ENCODE measurements at regions not wholly inside any gene's neighbourhood (a gene's known extent, or its start where the extent isn't known, plus 50 kb on each side); places are given as distances from the start of the nearest gene placed in this dataset.

DNA sequence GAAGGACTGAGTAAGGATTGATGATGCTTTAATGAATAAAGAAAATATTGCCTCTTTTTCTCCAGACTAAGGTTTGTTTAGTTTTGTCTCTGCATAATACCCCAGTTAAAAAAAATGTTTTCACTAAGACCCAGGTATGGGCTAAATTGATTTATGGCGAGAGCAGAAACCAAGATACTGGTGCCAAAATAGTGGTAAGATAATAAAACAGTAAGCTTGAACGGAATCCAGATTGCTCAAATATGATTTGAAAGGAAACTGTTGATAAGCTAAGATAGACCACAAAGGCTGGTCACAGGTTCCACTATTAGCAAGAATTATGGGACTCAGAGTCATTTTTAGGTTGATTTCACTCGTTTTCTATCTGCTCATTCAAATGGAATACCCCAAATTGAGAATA, 831.2 kb downstream of the EPHA7 start:
- no peak for DNase-seq

DNA sequence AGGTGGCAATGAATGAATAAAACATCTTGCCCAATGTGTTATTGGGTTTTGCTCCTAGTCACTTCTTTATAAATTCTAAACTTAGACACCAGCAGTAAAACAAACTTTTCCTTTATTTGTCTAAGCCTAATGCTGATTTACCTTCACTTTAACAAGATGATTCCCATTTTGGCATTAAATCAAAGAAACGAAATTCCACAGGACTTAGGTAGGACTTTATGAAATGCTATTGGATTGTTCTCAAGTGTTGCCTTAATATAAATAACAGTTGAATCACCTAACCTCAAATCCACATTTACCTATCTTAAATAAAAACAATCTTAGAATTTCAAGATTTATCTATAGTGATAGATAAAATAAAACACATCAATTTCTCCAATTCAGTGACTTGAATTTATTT, 831.8 kb downstream of the EPHA7 start:
- DNase-seq = no peak

DNA sequence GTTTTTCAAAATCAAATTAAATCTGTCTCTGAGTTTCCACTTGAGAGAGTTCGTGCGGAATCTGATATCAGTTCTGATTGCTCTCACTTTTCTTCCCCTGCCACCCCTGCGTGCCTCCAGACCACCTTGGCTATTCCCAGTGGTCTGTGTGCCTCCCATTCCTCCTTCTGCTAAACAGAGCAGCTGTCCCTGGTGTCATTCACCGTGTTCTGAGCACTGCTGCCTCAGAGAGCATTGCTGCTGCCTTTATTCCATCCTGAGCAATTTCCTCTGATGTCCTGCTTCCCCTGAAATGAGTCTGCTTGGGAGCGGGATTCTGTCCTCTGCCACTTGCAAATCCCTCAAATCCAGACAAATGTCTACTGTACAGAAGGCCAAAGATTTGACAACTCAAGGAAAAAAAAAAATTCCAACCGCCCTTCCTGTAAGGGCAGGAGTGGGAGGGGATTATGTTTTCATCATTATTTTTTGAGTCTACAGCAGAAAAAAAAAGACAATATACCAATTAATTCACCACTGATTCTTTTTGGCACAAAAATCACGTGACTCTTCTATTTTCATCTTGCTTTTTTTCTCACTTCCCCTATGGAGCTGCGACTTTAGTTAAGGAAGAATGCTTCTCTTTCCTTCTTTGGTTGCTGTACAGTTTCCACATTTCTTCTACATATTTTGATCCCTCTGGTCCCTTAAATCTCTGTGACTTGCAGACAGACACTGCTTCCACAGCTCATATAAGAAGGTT, 833.0 kb downstream of the EPHA7 start:
- no peak for DNase-seq

DNA sequence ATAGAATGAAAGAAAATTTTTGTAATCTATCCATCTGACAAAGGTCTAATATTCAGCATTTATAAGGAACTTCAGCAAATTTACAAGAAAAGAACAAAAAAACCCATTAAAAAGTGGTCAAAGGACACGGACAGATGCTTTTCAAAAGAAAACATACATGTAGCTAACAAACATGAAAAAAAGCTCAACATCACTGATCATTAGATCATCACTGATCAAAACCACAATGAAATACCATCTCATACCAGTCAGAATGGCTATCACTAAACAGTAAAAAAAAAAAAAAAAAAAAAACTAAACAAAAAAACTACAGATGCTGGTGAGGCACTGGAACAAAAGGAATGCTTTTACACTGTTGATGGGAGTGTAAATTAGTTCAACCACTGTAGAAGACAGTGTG, 837.1 kb downstream of the EPHA7 start:
- DNase-seq = no peak

DNA sequence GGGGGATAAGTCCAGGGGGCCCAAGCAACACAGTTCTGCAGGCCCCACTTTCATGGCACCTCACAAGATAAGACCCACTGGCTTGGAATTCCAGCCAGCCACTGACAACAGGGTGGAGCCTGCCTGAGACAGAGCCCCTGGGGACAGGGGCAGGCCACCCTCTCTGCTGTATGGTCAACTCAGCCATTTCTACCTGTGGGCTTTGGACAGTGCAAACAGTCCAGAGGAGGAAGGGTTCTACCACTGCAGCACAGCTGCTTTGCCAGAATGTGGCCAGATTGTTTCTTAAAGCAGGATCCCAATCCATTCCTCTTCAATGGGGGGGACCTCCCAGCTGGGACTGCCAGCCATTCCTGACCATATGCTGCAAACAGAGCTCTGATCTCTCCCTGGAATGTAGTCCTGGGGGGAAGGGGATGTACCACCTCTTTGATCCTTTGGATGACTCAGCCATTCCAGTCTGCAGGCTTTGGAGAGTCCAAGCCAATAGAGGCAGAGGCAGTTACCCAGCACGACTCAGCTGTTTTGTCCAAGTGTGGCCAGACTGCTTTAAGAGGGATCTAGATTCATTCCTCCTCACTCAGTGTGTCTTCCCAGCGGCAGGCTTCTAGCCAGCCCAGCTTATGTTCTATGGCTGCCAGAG, 842.2 kb downstream of the EPHA7 start:
- no peak for DNase-seq

DNA sequence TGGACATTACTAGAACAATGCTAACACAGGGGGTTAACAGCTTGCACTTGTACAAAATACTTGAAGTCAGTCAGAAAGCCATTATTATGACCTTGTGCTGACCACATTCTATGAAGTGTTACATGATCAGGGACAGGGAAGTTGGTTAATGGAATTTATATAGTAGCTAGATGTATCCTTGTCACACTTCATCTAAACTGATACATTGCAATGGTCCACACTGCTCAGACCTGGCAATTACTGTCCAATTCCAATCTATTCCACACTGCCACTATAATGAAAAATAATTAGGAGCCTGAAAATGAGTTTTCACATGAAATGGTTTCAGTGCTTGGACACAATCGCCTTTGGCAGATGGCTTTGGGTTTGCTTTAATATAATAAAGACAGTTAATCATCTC, 850.8 kb downstream of the EPHA7 start:
- no peak for DNase-seq

DNA sequence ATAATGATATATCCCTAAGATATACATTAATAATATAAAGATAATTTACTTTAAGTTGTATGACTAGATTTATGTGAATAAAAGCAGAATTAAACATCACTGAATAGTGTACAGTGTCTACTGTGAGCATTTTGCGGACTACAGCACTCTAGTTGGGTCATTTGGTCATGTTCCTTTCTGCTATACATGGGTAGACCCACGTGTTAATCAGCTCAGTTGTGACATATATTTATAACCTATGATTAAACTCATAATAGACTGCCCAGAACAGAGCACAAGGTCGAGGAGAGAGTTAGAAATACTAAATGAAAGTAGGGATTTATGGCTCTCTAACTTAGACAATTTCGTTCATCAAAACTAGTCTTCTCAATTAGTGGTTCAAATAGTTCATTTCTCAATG, 852.7 kb downstream of the EPHA7 start:
- DNase-seq = no peak

DNA sequence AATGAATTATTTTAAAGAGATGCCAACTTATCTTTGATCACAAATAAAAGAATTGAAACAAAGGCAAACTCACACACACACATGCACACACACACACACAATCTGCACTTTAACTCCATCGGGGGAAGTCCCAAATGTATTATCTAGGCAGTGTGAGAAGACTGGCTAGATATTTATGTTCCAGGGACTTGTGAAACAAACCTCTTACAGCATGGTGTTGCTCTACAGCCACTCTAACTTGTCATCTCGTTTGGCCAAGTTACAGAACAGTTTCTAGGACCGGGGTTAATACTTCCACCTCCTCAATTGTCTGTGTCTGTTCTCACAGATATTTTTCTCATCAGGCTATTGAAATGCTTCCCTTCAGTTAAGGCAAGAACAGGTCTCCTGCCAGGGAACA, 855.0 kb downstream of the EPHA7 start:
- DNase-seq = no peak

DNA sequence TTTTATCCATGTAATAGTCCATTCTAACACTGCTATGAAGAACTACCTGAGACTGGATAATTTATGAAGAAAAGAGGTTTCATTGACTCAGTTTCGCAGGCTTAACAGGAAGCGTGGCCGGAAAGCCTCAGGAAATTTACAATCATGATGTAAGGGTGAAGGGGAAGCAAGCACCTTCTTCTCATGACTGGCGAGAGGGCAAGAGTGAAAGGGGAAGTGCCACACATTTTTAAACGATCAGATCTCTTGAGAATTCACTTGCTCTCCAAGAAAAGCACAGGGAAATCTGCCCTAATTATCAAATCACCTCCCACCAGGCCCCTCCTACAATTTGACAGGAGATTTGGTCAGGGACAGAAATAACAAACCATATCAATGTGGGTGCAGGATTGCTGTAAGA, 859.7 kb downstream of the EPHA7 start:
- DNase-seq = no peak

DNA sequence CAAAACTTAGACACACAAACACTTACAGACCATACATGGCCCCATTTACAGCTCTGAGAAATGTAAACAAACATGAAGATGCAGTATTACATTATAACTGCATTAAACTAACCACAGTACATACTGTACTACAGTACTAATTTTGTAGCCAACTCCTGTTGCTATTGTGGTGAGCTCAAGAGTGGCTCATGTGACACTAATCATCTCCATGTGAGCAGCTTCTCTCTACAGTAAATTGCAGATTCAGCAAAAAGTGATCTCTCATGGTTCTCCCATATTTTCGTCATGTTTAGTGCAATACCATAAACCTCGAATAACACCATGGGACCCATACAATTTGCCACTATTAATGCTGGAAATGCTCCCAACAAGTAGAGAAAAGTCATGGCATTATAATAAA, 860.4 kb downstream of the EPHA7 start:
- DNase-seq = no peak

DNA sequence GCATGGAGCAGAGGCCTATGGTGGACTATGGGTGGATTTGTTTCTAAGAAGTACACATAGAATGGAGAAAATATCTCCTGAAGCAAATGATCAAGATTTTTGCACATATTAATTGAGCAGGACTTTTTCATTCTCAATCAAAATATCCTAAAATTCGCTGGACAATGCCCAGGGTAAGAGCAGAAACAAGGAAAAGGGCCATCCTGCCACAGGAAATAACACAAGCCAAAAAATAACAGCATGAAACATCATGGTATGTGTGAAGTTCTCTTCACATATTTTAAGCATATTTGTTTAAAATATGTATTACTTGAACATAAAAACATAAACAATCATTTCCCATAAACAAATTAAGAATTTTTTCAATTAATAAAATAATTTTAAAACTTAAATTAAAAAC, 868.9 kb downstream of the EPHA7 start:
- DNase-seq = no peak

DNA sequence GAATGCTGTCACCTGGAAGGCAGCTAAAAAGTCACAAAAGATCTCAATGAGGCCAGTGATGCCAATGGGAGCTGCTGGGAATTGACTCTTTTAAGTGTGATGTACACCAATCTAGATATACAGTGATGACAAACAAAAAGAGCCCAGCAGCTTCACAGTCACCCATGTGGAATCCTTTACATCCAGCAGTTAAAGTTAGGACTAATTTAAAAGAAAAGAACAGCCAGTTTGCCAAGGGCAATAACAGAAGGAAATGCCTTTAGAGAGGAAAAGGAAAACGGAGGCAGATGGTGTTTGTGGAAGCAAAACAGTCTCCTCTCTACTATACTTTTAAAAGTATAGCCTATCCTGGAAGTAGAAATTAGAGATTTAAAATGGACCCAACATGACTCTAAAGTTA, 873.5 kb downstream of the EPHA7 start:
- no peak for DNase-seq

DNA sequence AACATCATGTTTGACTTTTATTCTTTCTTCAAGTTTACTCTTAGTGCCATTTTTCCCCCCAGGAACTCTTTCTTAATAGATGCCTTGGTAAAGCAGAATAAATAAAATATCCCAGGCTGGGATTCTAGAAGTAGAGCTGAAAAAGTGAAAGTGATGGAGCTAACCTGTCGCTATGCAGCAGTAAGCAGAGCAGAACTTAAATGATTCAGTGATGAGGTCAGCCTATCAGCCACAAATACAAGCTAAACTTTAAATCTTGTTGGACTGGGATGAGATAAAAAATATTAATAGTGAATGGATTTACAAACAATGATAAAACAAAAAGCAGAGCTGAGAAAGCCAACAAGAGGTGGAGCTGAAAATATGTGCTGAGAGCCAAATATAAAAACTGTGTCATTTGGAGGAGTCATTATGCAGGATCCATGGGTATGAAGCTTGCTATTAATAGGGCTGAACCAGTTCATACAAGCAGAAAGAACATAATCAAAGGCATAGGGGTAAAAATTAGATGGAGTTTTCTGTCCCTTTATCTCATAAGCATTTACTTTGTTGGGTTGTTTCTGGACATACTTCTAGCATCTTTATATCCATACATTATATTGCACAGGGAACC, 877.8 kb downstream of the EPHA7 start:
- no peak for DNase-seq

DNA sequence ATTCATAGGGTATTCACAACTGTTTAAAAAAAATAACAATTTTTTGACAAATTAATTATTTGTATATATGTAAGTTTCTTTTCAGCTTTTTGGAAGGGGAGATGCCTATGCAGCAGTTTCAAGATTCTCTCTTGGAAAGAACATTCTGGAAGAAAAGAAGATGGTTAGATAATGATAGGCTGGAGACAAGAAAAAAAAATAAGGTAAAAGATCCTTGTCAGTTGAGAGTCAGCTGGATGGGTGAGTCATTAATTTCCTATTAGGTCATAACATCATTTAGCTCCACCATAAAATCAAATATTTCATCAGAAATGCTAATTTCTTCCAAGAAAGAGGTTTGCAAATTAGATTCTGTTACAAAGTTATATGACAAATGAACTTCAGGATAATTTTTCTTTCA, 880.4 kb downstream of the EPHA7 start:
- no peak for DNase-seq

DNA sequence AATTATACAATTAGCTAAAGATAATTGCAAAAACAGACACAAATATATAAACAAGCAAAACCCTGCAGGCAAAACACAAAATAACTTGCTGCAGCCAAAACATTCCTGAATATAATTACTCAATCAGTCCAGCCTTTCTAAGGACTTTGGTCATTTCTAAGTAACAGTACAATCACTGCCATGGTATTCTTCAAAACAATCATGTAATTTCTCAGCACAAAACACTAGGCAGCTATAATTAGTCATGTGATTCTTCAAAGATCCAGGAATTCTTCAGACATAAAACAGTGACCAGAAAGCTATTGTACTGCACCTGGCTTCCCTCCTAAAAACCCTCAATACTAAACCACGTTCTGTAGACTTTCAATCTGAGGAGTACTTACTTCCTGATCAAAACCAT, 881.1 kb downstream of the EPHA7 start:
- no peak for DNase-seq

DNA sequence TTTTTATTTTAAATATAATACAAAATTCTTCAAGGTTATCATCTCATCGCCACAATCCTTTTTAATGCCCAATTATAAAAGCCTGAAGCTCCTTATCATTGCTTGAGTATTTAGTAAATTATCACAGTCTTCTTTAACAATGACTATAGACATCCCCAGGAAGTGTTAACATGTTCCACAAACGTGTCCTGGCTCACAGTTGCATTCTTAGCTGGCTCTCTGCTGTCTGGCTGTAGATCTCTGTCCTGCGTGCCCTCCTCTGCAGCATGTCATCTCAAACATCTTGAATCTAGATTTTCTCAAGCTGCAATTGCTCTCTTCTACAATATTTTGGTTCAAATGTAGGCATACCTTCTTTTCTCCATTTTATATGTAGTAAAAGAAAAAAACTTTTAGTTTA, 885.2 kb downstream of the EPHA7 start:
- DNase-seq = no peak

DNA sequence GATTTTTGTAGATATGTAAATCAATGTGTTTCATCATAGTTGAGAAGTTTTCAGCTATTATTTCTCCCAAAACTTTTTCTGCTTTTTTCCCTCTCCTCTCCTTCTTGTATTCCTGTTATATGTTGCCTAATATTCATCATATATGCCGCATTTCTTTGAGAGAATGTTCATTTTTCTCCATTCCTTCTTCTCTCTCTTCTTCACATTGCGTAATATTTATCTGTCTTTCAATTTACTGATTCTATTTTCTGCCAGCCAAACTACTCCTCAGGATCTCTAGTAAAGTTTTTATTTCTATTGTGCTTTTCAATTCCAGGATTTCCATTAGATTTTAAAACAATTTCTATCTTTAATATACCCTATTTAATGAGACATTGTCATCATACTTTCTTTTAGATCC, 896.8 kb downstream of the EPHA7 start:
- DNase-seq = no peak

DNA sequence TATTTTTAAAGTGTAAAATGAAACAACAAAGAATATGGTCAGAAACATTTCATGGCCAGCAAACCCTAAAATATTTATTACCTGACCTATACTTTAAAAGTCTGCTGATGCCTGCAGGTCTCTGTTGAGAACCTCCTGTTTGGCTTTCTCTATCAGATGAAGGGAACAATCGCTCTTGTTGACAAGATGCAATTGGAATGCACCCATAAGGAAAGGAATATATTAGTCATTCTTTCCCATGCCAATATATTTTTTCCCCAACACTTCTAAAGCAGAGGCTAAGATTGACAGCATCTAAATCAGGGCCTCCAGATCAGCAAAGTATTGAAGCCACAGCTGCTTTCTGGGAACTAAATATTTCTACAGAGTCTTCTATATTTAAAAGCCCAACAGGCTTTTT, 897.8 kb downstream of the EPHA7 start:
- DNase-seq = no peak

DNA sequence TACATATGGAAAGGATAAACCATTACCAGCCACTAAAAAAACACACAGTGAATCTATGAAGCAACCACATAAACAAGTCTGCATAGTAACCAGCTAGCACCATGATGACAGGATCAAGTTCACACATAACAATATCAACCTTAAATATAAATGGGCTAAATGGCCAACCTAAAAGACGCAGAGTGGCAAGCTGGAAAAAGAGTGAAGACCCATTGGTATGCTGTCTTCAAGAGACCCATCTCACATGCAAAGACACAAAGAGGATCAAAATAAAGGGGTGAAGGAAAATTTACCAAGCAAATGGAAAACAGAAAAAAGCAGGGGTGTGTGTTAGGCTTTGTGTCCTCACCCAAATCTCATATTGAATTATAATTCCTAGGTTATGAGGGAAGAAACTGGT, 909.2 kb downstream of the EPHA7 start:
- no peak for DNase-seq

DNA sequence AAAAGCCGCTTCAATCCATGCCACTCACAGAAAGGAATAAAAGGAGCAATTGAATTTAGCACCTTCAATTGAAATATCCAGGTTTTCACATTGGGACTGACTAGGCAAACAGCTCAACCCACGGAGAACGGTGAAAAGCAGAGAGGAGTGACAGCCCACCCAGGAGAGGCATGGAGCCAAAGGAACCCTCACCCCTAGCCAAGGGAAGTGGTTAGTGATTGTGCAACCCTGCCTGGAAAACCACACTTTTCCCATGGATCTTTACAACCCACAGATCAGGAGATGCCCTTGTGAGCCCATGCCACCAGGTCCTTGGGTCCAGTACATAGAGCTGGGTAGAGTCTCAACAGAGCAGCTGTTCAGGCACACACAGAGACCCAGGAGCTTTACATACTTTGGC, 911.8 kb downstream of the EPHA7 start:
- DNase-seq = no peak

DNA sequence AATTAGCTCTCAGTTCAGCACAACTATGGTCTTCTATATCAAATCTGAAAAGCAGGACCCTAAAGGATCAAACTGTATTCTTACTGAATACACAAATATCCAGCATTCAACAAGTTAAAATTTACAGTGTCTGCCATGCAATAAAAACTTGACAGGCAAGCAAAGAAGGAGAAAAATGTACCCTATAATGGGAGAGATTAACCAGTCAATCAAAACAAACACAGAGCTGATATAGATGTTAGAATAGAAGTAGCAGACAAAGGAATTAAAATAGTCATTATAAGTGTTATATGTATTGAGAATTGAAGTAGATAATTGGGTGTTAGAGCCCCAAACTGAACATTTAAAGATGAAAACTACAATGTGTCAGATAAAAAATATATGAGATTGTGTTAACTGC, 914.9 kb downstream of the EPHA7 start:
- DNase-seq = no peak

DNA sequence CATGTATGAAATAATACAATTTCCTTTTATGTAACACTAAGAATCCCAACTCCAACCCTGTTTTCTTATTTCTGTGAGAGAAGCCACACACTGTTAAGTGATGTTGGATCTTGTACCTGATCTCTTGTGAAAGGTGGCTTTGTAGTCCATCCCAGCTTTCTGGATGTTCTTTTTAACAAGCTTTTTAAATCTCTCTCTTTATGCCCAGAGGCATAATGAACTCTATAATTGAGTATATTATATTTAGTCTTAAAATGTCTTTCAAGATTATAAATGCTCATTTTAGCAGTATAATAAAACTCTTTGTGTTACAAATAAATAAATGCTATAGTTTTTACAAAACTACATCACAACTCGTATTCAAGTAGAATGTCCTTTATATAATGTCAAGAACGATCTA, 922.1 kb downstream of the EPHA7 start:
- no peak for DNase-seq

DNA sequence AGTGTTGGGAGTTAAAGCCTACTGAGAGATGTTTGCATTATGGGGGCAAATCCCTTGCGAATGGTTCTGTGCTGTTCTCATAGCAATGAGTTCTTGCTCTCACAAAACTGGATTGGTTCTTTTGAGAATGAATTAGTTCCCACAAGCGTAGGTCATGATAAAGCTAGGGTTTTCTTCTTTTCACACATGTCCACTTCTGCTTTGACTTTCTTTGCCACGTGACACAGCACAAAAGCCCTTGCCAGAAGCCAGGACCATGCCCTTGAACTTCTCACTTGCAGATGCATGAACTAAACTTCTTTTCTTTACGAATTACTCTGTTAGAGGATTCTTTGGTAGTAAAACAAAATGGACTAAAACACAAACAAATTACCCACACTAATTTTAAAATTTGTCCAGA, 922.8 kb downstream of the EPHA7 start:
- DNase-seq = no peak

DNA sequence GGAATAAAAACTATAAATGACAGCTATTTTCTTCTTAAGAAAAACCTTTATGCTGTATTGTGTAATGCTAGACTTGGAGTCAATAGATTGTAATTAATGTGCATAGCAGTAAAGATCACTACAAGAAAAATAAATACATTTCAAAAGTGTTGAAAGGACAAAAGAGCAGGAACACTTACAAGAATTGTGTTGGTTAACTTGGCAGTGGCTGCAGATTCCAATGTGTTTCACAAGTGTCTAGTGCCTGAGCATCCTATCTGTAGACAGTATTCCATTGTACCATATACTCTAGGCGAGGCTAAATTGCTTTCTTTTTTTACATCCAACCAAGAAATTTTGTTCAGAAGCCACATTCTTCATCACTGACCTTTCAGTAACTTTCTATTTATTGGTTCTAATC, 924.1 kb downstream of the EPHA7 start:
- DNase-seq = no peak

DNA sequence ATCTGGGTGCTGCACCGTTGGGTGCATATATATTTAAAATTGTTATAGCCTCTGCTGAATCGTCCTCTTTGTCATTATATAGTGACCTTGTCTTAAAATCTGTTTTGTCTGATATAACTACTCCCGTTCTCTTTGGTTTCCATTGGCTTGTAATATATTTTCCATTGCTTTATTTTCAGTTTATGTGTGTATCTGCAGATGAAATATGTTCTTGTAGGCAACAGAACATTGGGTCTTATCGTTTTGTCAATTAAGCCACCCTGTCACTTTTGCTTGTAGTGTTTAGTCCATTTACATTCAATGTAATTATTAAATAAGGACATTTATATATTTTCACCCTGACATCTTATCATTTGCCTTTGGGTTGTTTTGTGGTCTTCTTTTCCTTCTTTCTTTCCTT, 933.9 kb downstream of the EPHA7 start:
- no peak for DNase-seq
